DMS 273 treated with DMSO at 0.1 percent for 48 hours (cell line): ENCODE measurements at regions not wholly inside any gene's neighbourhood (a gene's known extent, or its start where the extent isn't known, plus 50 kb on each side); places are given as distances from the start of the nearest gene placed in this dataset.
A peak's percentile ranks its signal among the peaks of the same experiment; 100 is the strongest.

ENCODE experiments used
- DNase-seq: peaks from one replicate; lab custom pipeline; 2025; lab: John Stamatoyannopoulos, UW

- DNase-seq = no peak
Observed at GRCh38 chr13:111558700-111559088, 238.3 kb downstream of the TEX29 start.

- DNase-seq = no peak
Observed at GRCh38 chr13:111559612-111560403, 239.4 kb downstream of the TEX29 start.

DNA sequence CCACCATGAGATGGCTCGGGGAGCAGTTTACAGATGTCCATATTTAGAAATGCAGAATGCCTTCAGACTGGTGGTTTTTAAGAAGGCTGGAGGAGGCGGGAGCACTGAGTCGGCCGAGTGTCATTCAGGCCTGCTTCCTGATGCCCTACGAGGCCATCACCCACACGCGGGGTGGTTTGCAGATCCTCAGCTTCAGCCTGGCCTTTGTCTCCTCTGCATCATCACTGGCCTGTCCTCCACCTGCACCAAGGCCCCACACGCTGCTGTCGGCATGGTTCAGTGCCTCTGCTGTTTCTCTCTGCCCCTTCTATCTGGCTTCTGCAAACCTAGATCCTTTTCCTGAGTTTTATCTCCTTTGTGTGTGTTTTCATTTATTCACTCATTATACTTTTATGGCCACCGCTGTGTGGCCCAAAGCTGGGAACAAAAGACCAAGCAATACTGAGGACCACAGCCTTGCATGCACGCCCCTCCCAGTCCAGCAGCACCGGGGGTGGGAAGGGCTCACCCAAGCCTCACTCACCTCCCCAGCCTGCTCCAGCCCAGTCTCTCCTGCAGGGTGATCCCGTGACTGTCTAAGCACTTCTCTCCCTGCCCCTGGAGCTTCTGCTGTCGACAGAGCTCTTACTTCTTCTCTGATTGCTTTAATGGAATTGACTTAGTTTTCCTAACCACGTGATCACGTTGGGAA lies 240.8 kb downstream of the TEX29 start:
- no peak for DNase-seq

GRCh38 chr13:111562716-111563115 lies 242.3 kb downstream of the TEX29 start:
- no peak for DNase-seq

DNA sequence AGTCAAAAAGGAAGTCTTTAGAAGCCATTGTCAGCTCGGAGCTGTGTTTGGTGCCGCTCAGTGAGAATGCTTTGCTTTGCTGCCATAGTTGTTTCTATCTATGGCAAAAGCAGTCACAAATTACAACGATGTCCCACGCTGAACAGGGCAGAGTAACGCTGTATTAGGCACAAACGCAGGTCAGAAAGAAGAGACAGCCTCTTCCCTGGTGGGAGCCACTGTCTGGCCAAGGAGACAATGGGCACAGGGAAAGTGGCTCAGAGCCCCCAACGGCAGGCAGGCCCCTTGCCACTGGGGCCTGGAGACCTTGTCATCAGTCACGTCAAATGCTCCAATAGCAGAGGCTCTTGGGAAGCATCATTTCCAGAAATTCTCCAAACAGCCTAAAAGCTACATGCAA lies 244.2 kb downstream of the TEX29 start:
- DNase-seq = no peak

GRCh38 chr13:111565400-111565799 lies 245.0 kb downstream of the TEX29 start:
- DNase-seq = no peak

- no peak for DNase-seq
Observed at GRCh38 chr13:111566567-111566966, 246.1 kb downstream of the TEX29 start.

GRCh38 chr13:111567637-111568036 lies 247.2 kb downstream of the TEX29 start:
- no peak for DNase-seq

- DNase-seq = no peak
Observed at GRCh38 chr13:111568290-111568689, 247.8 kb downstream of the TEX29 start.

GRCh38 chr13:111570911-111571310 lies 250.5 kb downstream of the TEX29 start:
- no peak for DNase-seq

DNA sequence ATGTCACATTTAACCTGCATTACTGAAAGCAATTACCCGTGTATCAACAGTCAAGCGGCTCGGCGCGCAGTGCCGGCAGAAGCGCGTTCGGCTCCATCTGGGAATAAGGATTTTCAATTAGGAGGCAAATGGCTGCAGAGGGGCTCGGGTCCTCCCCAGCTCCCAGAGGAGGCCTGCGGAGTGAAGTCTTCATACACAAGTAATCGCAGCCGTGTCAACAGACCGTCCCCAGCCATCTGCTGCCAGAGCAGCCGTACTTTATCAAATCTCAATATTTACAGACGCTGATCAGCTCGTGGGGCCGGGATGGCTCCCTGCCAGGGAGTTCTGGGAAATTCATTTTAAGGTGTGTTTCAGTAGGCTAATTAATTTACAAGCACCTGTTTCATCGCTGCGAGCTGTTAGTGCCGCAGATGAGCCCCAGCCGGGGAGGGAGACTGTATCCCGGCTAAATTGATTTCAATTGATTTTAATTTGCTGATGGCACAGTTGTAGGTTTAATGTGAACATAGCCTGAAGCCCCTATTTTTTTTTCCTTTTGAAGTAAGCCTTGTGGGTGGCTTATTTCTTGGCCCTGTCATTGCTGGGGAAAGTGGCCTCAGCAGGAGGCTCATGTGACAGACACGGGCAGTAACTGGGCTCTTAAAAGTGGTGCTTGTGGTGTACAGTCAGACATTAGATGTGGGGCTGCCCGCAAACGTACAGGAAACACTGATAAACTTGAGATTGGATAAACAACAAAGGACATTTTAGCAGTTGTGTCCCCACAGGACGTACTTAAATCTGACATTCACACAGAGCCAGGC lies 252.7 kb downstream of the TEX29 start:
- peak; percentile 32 for DNase-seq

- DNase-seq = no peak
Observed at GRCh38 chr13:111573801-111574200, 253.4 kb downstream of the TEX29 start.

- no peak for DNase-seq
Observed at GRCh38 chr13:111575276-111575675, 254.8 kb downstream of the TEX29 start.

DNA sequence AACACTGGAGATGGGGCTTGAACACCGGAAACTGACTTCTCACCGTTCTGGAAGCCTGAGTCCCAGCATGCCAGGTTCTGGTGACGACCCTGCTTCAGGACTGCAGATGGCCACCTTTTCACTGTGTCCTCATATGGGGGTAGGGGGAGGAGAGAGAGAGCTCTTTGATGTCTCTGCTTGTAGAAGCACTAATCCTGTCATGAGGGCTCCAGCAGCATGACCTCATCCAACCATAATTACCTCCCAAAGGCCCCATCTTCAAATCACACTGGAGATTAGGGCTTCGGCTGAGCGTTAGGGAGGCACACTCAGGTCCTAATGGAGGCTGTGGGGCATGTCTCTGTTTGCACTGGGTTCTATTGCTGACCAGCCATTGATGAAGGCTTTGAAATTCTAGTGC lies 255.3 kb downstream of the TEX29 start:
- DNase-seq = no peak

- DNase-seq = no peak
Observed at GRCh38 chr13:111577208-111577828, 256.9 kb downstream of the TEX29 start.

DNA sequence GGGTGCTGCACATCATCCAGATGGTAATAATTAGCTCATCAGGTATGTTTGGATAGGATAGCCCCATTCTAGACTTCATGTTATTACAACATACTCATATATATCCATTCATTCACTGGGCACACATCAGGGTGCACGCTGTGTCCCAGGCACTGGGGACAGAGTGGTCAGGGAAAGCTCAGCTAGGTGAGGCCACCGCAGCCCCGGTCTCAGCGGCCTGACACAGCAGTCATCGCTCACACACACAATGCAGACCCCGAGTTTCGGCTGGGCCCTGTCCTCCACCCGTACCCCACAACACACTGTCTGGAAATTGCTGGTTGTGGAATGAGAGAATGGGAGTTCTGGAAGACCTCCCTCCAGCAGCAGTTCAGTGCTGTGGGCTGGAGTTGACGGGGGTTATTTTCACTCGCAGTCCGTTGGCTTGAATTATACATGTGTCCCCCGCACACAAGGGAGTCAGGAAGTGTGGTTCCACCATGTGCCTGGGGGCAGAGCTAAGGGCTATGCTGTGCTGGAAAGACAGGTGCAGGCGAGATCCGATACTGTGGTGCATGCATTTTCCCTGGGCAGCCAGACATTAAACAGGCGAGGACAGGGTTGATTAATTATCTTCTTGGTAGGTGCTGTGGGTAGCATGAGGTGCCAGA lies 257.6 kb downstream of the TEX29 start:
- no peak for DNase-seq

DNA sequence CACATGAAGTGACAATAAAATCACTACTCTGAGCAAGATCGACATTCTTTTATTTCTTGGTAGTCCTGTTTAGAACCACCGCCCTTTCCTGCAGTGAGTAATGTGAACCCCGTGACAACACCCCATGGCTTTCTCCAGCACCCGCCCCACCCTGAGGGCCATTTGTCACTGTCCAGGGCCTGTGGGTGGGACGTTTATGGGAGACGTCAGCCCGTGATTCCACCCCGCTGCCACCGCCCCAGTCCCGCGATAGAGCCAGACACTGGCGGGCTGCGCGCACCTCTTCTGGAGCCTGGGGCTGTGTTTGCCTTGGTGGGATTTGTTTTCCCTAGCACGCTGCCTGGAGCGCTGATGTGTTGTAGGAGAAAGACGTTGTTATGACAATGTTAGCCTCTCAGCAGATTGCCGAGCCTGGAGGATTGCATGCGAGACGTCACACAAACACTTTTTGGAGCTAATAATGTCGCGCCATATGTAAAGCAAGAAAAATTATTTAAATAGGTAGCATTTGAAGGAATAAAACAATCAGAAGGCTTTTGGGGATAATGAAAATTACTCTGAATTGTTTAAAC lies 263.7 kb downstream of the TEX29 start:
- no peak for DNase-seq

DNA sequence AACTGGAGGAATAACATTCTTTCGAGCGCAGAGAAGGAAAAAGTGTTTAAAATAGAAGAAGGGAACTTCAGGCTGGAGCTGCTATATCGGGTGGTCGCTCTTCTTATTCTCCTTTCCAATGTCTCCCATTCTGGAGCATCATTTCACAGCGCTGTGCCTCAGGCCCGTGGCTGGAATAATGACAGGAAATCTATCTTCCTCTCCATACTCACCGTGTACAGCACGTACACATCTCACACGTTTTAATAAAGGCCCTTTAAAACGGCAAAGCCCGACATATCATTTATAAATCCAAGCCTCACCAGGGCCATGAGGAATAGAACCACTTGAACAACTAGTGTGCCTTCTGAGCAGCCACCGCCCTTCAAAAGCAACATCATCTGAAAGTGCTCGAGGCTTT lies 264.4 kb downstream of the TEX29 start:
- DNase-seq = no peak

DNA sequence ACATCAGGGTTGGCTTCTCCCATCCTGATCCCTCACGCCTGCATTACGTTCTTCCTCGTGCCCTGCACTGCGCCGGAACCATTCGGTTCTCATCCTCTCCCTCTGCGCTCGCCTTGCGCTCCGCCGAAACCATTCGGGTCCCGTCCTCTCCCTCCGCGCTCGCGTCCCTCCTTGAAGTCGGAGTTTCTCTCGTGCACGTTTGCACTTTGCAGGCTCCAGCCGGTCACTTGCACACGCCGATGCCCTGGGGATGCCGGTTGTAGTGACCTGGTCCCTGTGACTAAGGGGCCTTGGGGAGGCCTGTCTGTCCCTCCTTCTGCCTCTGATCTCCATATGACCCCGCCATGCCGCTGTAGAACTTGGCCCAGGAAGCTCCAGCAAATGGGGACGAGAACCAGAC lies 265.8 kb downstream of the TEX29 start:
- no peak for DNase-seq

DNA sequence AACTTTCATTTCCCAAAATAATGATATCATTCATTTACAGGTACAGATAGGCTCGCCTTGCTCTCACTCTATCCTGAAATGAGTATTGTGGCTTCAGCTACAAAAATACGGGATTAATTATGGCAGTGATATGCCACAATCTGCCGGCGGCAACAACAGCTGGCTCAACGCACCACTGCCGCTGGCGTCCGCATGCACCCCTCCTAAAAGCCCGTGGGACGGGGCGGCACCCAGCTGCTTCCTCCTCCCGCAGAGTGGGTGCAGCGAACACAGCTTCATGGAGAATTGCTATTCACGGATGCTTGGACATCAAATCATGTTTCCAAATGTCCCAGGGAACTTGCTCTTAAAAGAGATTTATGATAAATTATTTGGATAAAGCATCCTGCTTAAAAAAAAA lies 266.8 kb downstream of the TEX29 start:
- no peak for DNase-seq

- no peak for DNase-seq
Observed at GRCh38 chr13:111589321-111589720, 268.9 kb downstream of the TEX29 start.

DNA sequence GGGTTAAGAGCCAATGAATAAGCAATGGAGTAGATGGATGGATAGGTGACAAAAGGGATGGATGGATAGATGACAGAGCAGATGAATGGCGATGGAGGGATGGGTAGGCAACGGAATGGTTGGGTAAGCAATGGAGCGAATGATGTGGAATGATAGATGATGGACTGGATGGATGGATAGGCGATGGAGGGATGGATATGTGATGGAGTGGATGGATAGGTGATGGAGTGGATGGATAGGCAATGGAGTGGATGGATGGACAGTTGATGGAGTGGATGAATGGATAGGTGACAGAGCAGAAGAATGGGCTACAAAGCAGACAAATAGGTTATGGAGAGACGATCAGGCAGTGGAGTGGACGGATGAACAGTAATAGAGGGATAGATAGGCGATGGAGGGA lies 269.6 kb downstream of the TEX29 start:
- DNase-seq = no peak
